DMS53 (cell line): ENCODE measurements at regions not wholly inside any gene's neighbourhood (a gene's known extent, or its start where the extent isn't known, plus 50 kb on each side); places are given as distances from the start of the nearest gene placed in this dataset.
A peak's percentile ranks its signal among the peaks of the same experiment; 100 is the strongest.

Experiments used
- DNase-seq: peaks from one replicate; lab custom pipeline; 2025; lab: John Stamatoyannopoulos, UW

GRCh38 chr14:34040766-34041165 lies 89.9 kb upstream of the EGLN3 start:
- DNase-seq = no peak

GRCh38 chr14:34039428-34040047 lies 88.7 kb upstream of the EGLN3 start:
- no peak for DNase-seq

GRCh38 chr14:34038358-34039057 lies 87.6 kb upstream of the EGLN3 start:
- peak; percentile 58 for DNase-seq

- DNase-seq = no peak
Measured at GRCh38 chr14:34036319-34036766, 85.5 kb upstream of the EGLN3 start.

GRCh38 chr14:34035934-34036250 lies 85.0 kb upstream of the EGLN3 start:
- DNase-seq = no peak

- no peak for DNase-seq
Measured at GRCh38 chr14:34035177-34035933, 84.5 kb upstream of the EGLN3 start.

- no peak for DNase-seq
Measured at GRCh38 chr14:34034447-34035176, 83.7 kb upstream of the EGLN3 start.

GRCh38 chr14:34032720-34033119 lies 81.8 kb upstream of the EGLN3 start:
- DNase-seq = no peak

GRCh38 chr14:34030864-34031263 lies 80.0 kb upstream of the EGLN3 start:
- no peak for DNase-seq

- DNase-seq = no peak
Measured at GRCh38 chr14:34029921-34030334, 79.1 kb upstream of the EGLN3 start.

GRCh38 chr14:34027990-34028495 lies 77.2 kb upstream of the EGLN3 start:
- no peak for DNase-seq

GRCh38 chr14:34027130-34027989 lies 76.5 kb upstream of the EGLN3 start:
- no peak for DNase-seq

- DNase-seq = no peak
Measured at GRCh38 chr14:34025325-34026017, 74.6 kb upstream of the EGLN3 start.

GRCh38 chr14:34024768-34025144 lies 73.9 kb upstream of the EGLN3 start:
- DNase-seq = no peak

GRCh38 chr14:34023824-34024767 lies 73.2 kb upstream of the EGLN3 start:
- DNase-seq = no peak

- peak; percentile 58 for DNase-seq
Measured at GRCh38 chr14:34021096-34021495, 70.2 kb upstream of the EGLN3 start.

- DNase-seq = no peak
Measured at GRCh38 chr14:34020014-34020413, 69.1 kb upstream of the EGLN3 start.

- DNase-seq = peak; percentile 3
Measured at GRCh38 chr14:34018564-34019244, 67.8 kb upstream of the EGLN3 start.

GRCh38 chr14:34018125-34018524 lies 67.3 kb upstream of the EGLN3 start:
- no peak for DNase-seq
